ENCODE measurements at regions not wholly inside any gene's neighbourhood (a gene's known extent, or its start where the extent isn't known, plus 50 kb on each side); places are given as distances from the start of the nearest gene placed in this dataset.
"Not testable (repeated sequence)": the region's sequence is repeated elsewhere in the genome, so short reads cannot be mapped to it uniquely, and the experiment has no call there.

GRCh38 chr12:126212824-126213223 is 1147.6 kb downstream of the AACS start:
- no peak for DNase-seq

GRCh38 chr12:126218697-126219096 is 1153.5 kb downstream of the AACS start:
- no peak for DNase-seq

- no peak for DNase-seq
Measured at GRCh38 chr12:126219139-126219538, 1153.9 kb downstream of the AACS start.

- no peak for DNase-seq
Measured at GRCh38 chr12:126219654-126220279, 1154.5 kb downstream of the AACS start.

GRCh38 chr12:126224032-126224431 is 1158.8 kb downstream of the AACS start:
- DNase-seq: no peak

- no peak for DNase-seq
Measured at GRCh38 chr12:126228936-126229335, 1163.7 kb downstream of the AACS start.

- DNase-seq: no peak
Measured at GRCh38 chr12:126232711-126233110, 1167.5 kb downstream of the AACS start.

- no peak for DNase-seq
Measured at GRCh38 chr12:126233625-126234024, 1168.4 kb downstream of the AACS start.

GRCh38 chr12:126243814-126244440 is 1178.7 kb downstream of the AACS start:
- DNase-seq: no peak

GRCh38 chr12:126247936-126248335 is 1182.7 kb downstream of the AACS start:
- no peak for DNase-seq

- no peak for DNase-seq
Measured at GRCh38 chr12:126248871-126249403, 1183.7 kb downstream of the AACS start.

GRCh38 chr12:126258190-126258589 is 1193.0 kb downstream of the AACS start:
- DNase-seq: no peak

- no peak for DNase-seq
Measured at GRCh38 chr12:126262829-126263228, 1197.6 kb downstream of the AACS start.

GRCh38 chr12:126268222-126268621 is 1203.0 kb downstream of the AACS start:
- DNase-seq: no peak

GRCh38 chr12:126271159-126271558 is 1205.9 kb downstream of the AACS start:
- no peak for DNase-seq

GRCh38 chr12:126282691-126283090 is 1217.5 kb downstream of the AACS start:
- no peak for DNase-seq

- DNase-seq: no peak
Measured at GRCh38 chr12:126286203-126286602, 1221.0 kb downstream of the AACS start.

GRCh38 chr12:126290456-126290855 is 1225.2 kb downstream of the AACS start:
- no peak for DNase-seq

- DNase-seq: not testable (repeated sequence)
Measured at GRCh38 chr12:126291987-126292386, 1226.8 kb downstream of the AACS start.

- DNase-seq: no peak
Measured at GRCh38 chr12:126295652-126296051, 1230.4 kb downstream of the AACS start.

- DNase-seq: no peak
Measured at GRCh38 chr12:126309278-126309677, 1244.0 kb downstream of the AACS start.

- no peak for DNase-seq
Measured at GRCh38 chr12:126312457-126312856, 1247.2 kb downstream of the AACS start.

GRCh38 chr12:126316411-126316810 is 1251.2 kb downstream of the AACS start:
- no peak for DNase-seq

- DNase-seq: no peak
Measured at GRCh38 chr12:126337556-126338441, 1272.6 kb downstream of the AACS start.

Measured in hematopoietic multipotent progenitor cell treated with erythropoietin and hydrocortisone succinate and interleukin-3 and kit ligand, for 4 days (in vitro differentiated cells).